Type B pancreatic cell (in vitro differentiated cells): ENCODE measurements at regions not wholly inside any gene's neighbourhood (a gene's known extent, or its start where the extent isn't known, plus 50 kb on each side); places are given as distances from the start of the nearest gene placed in this dataset. TPM values are rescaled to one million over a fixed set of nuclear protein-coding genes. Genes with fewer than 3 reads are reported as not detected.

ENCODE experiments used
- DNase-seq: peaks from one replicate; pipeline ENCODE4 v3.0.0; 2021; ENCODE audit warnings: mixed read lengths; ENCODE audit not compliant: unreplicated experiment; ENCODE audit errors: extremely low spot score
- H3K27ac Mint-ChIP-seq: 2 replicates; pipeline ENCODE4 v1.8.0; 2021; ENCODE audit warnings: mild to moderate bottlenecking, mixed read lengths
- H3K27me3 Mint-ChIP-seq: 2 replicates; pipeline ENCODE4 v1.8.0; 2021; ENCODE audit warnings: mixed read lengths
- H3K36me3 Mint-ChIP-seq: 2 replicates; pipeline ENCODE4 v1.8.0; 2021; ENCODE audit warnings: mixed read lengths
- H3K4me1 Mint-ChIP-seq: one replicate; pipeline ENCODE4 v1.8.0; 2021; ENCODE audit warnings: mixed read lengths; ENCODE audit not compliant: unreplicated experiment
- H3K4me3 Mint-ChIP-seq: 2 replicates; pipeline ENCODE4 v1.8.0; 2021; ENCODE audit warnings: mild to moderate bottlenecking, mixed read lengths
- H3K9me3 Mint-ChIP-seq: 2 replicates; pipeline ENCODE4 v1.8.0; 2021; ENCODE audit warnings: mixed read lengths
- CTCF ChIP-seq: fragments of 200-600 bp; sonication (generic); conservative IDR thresholded peaks from 2 replicates; pipeline ENCODE4 v1.5.0; 2021; ENCODE audit warnings: antibody characterized with exemption, mild to moderate bottlenecking
- microRNA-seq: library from miRNA; unstranded; fragments of <30 nt; microRNA quantifications from one replicate; pipeline ENCODE4, GENCODE V29; 2020

DNA sequence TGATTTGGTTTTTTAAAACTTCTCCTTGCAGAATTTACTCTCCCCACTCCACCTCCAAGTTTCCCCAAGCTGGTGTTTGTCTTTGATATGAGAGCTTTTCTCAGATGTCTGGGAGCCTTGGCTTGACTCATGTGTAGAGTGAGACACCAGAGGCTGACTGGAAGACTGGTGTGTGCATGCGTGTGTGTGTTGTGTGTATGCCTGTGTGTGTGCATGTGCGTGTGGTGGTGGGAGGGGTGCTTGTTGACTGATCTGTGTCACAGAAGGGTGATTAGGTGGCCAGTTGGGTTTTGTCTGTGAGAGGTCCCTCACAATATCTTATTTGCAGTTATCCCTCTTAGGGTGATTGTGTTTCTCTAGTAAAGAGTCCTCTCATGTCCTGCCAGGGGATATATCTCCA is 50.5 kb upstream of the HPCAL1 start:
- no peaks in the 10 kb centered on the region for H3K27me3 Mint-ChIP-seq
- H3K4me1 Mint-ChIP-seq, result no peaks in the 10 kb centered on the region
- DNase-seq, result no peak
- no peak overlapping the region for H3K27ac Mint-ChIP-seq
- no peaks in the 10 kb centered on the region for H3K9me3 Mint-ChIP-seq
- no peak for TF ChIP-seq CTCF
- H3K4me3 Mint-ChIP-seq, result no peak overlapping the region
- H3K36me3 Mint-ChIP-seq, result no peaks in the 10 kb centered on the region

DNA sequence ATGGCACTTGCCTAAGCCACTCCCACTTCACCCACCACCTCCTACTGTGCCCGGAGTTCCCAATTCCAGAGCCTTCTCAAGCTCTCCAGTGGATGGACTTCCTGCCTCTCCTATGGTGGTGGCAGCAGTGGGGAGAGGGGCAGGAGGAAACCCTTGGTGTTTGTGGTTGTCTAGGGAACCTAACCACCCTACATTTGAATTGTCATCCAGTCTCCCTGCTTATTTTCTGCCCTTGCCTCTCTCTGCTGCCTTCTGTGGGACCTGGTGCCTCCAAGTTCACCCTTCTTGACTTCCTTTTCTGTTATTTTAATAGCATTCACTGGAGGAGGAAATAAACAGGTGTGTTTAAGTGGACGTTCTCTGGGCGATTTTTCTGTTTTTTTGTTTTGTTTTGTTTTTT is 50.0 kb upstream of the HPCAL1 start:
- Mint-ChIP-seq H3K27ac (no peak overlapping the region), H3K9me3 (no peaks in the 10 kb centered on the region), H3K27me3 (no peaks in the 10 kb centered on the region), H3K4me1 (no peaks in the 10 kb centered on the region), H3K4me3 (no peak overlapping the region), H3K36me3 (no peaks in the 10 kb centered on the region)
- DNase-seq, result no peak
- TF ChIP-seq CTCF, result no peak

Small RNA genes in the stretch of these regions (microRNA-seq; reads per million reads assigned to microRNA genes)
- not detected for gene MIR4261
